RWPE2 (cell line): ENCODE measurements at regions not wholly inside any gene's neighbourhood (a gene's known extent, or its start where the extent isn't known, plus 50 kb on each side); places are given as distances from the start of the nearest gene placed in this dataset.

ENCODE experiments used
- ATAC-seq: fragments of 200-7000 bp; cut with Tn5 transposase; 3 replicates; pipeline ENCODE4 v1.9.1; 2021; ENCODE audit warnings: low read depth
- DNase-seq: peaks from one replicate; pipeline ENCODE4 v3.0.0-alpha.2; 2020; ENCODE audit warnings: low spot score
- H3K27ac ChIP-seq: fragments of 450-650 bp; 2 replicates; pipeline ENCODE4 v1.5.1; 2017; ENCODE audit warnings: mild to moderate bottlenecking; ENCODE audit not compliant: poor library complexity, severe bottlenecking
- H3K27me3 ChIP-seq: fragments of 250-450 bp; sonication (Bioruptor Pico); 2 replicates; pipeline ENCODE4 v1.5.1; 2021; ENCODE audit warnings: mild to moderate bottlenecking, moderate library complexity; ENCODE audit not compliant: insufficient read depth, poor library complexity, severe bottlenecking
- H3K36me3 ChIP-seq: fragments of 250-450 bp; sonication (Bioruptor Pico); 2 replicates; pipeline ENCODE4 v1.5.1; 2020; ENCODE audit warnings: low read depth, mild to moderate bottlenecking, moderate library complexity
- H3K4me1 ChIP-seq: fragments of 250-450 bp; sonication (Bioruptor Pico); 2 replicates; pipeline ENCODE4 v1.5.1; 2021; ENCODE audit warnings: mild to moderate bottlenecking, moderate library complexity; ENCODE audit not compliant: insufficient read depth, poor library complexity, severe bottlenecking
- H3K4me3 ChIP-seq: fragments of 250-450 bp; sonication (Bioruptor Pico); 2 replicates; pipeline ENCODE4 v1.5.1; 2021; ENCODE audit warnings: mild to moderate bottlenecking, moderate library complexity; ENCODE audit not compliant: severe bottlenecking
- H3K9me3 ChIP-seq: fragments of 250-450 bp; sonication (Bioruptor Pico); 2 replicates; pipeline ENCODE4 v1.5.1; 2021; ENCODE audit warnings: mild to moderate bottlenecking, moderate library complexity; ENCODE audit not compliant: severe bottlenecking
- CTCF ChIP-seq: fragments of 450-650 bp; IDR thresholded peaks from one replicate; pipeline ENCODE4 v1.5.1; 2017; ENCODE audit warnings: mild to moderate bottlenecking, moderate library complexity; ENCODE audit not compliant: poor library complexity, severe bottlenecking

GRCh38 chrX:121504153-121504552 is 456.7 kb downstream of the GLUD2 start:
- Histone ChIP-seq H3K36me3 (no peaks in the 10 kb centered on the region), H3K4me3 (no peak overlapping the region), H3K4me1 (no peaks in the 10 kb centered on the region), H3K27me3 (no peaks in the 10 kb centered on the region), H3K27ac (no peak overlapping the region), H3K9me3 (no peaks in the 10 kb centered on the region)
- no peak for TF ChIP-seq CTCF
- DNase-seq, result no peak
- ATAC-seq, result no peak

GRCh38 chrX:121546317-121546716 is 498.9 kb downstream of the GLUD2 start:
- no peaks in the 10 kb centered on the region for H3K27me3 ChIP-seq
- no peak for DNase-seq
- no peak overlapping the region for H3K4me3 ChIP-seq
- H3K4me1 ChIP-seq, result no peaks in the 10 kb centered on the region
- no peak for TF ChIP-seq CTCF
- no peaks in the 10 kb centered on the region for H3K36me3 ChIP-seq
- no peak overlapping the region for H3K27ac ChIP-seq
- no peaks in the 10 kb centered on the region for H3K9me3 ChIP-seq
- no peak for ATAC-seq

GRCh38 chrX:121558886-121559285 is 511.5 kb downstream of the GLUD2 start:
- Histone ChIP-seq H3K27me3 (no peaks in the 10 kb centered on the region), H3K4me3 (no peak overlapping the region), H3K36me3 (no peaks in the 10 kb centered on the region), H3K9me3 (no peaks in the 10 kb centered on the region), H3K4me1 (no peaks in the 10 kb centered on the region), H3K27ac (no peak overlapping the region)
- ATAC-seq (no peak), DNase-seq (no peak)
- TF ChIP-seq CTCF, result no peak

- Histone ChIP-seq H3K4me3 (no peak overlapping the region), H3K27me3 (no peaks in the 10 kb centered on the region), H3K9me3 (no peaks in the 10 kb centered on the region), H3K36me3 (no peaks in the 10 kb centered on the region), H3K4me1 (no peaks in the 10 kb centered on the region), H3K27ac (no peak overlapping the region)
- no peak for DNase-seq
- ATAC-seq, result no peak
- TF ChIP-seq CTCF, result no peak
Observed at GRCh38 chrX:121562616-121563015, 515.2 kb downstream of the GLUD2 start.

- DNase-seq, result no peak
Observed at GRCh38 chrX:121569609-121570008, 522.2 kb downstream of the GLUD2 start.

More at GRCh38 chrX:121569609-121570008, 522.2 kb downstream of the GLUD2 start:
- Histone ChIP-seq H3K9me3 (no peaks in the 10 kb centered on the region), H3K4me1 (no peaks in the 10 kb centered on the region), H3K27me3 (no peaks in the 10 kb centered on the region), H3K36me3 (no peaks in the 10 kb centered on the region), H3K27ac (no peak overlapping the region), H3K4me3 (no peak overlapping the region)
- TF ChIP-seq CTCF, result no peak
- ATAC-seq, result no peak
